ENCODE measurements at regions not wholly inside any gene's neighbourhood (a gene's known extent, or its start where the extent isn't known, plus 50 kb on each side); places are given as distances from the start of the nearest gene placed in this dataset.
"Not testable (repeated sequence)": the region's sequence is repeated elsewhere in the genome, so short reads cannot be mapped to it uniquely, and the experiment has no call there.

DNA sequence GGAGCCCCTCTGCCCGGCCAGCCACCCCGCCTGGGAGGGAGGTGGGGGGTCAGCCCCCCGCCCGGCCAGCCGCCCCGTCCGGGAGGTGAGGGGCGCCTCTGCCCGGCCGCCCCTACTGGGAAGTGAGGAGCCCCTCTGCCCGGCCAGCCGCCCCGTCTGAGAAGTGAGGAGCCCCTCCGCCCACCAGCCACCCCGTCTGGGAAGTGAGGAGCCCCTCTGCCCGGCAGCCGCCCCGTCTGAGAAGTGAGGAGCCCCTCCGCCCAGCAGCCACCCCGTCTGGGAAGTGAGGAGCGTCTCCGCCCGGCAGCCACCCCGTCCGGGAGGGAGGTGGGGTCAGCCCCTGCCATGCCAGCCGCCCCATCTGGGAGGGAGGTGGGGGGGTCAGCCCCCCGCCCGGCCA is 102.8 kb downstream of the ID4 start:
- not testable (repeated sequence) for H3K4me3 Mint-ChIP-seq; H3K27me3 Mint-ChIP-seq; H3K9me3 Mint-ChIP-seq; H3K27ac Mint-ChIP-seq; H3K4me1 Mint-ChIP-seq (ENCODE audit: low read depth); H3K36me3 Mint-ChIP-seq (ENCODE audit: low read depth)

GRCh38 chr6:19943042-19943441 is 105.9 kb downstream of the ID4 start:
- Mint-ChIP-seq H3K27ac (no peak overlapping the region), H3K4me1 (ENCODE audit: low read depth) (no peaks in the 10 kb centered on the region), H3K9me3 (no peaks in the 10 kb centered on the region), H3K36me3 (ENCODE audit: low read depth) (no peaks in the 10 kb centered on the region), H3K27me3 (no peaks in the 10 kb centered on the region), H3K4me3 (no peak overlapping the region)

GRCh38 chr6:19945843-19946358 is 108.7 kb downstream of the ID4 start:
- Mint-ChIP-seq H3K27me3 (no peaks in the 10 kb centered on the region), H3K4me3 (no peak overlapping the region), H3K9me3 (no peaks in the 10 kb centered on the region), H3K4me1 (ENCODE audit: low read depth) (no peaks in the 10 kb centered on the region), H3K36me3 (ENCODE audit: low read depth) (no peaks in the 10 kb centered on the region), H3K27ac (no peak overlapping the region)

DNA sequence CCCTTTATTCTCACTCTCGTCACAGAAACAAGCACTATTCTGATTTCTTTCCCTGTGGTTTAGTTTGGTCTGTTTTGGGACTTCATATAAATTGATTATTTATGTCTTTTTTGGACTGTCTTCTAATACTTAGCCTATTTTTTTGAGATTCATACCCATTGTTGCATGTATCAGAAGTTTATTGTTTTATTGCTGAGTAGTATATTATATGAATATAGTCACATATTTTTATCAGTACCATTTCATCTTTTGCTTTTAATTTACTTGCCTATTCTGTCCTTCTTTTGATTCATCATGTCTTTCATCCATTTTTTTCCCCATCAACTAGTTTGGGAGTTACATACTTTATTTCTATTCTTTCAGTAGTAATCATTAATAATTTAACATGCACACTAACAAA is 112.0 kb downstream of the ID4 start:
- no peaks in the 10 kb centered on the region for H3K27me3 Mint-ChIP-seq
- H3K27ac Mint-ChIP-seq, result no peak overlapping the region
- H3K36me3 Mint-ChIP-seq (ENCODE audit: low read depth), result no peaks in the 10 kb centered on the region
- no peak overlapping the region for H3K4me3 Mint-ChIP-seq
- H3K9me3 Mint-ChIP-seq, result peaks cover 6% of the 10 kb centered on the region
- no peaks in the 10 kb centered on the region for H3K4me1 Mint-ChIP-seq (ENCODE audit: low read depth)

- H3K36me3 Mint-ChIP-seq (ENCODE audit: low read depth), result no peaks in the 10 kb centered on the region
- H3K4me1 Mint-ChIP-seq (ENCODE audit: low read depth), result no peaks in the 10 kb centered on the region
- no peak overlapping the region for H3K27ac Mint-ChIP-seq
- H3K27me3 Mint-ChIP-seq, result peaks cover 7% of the 10 kb centered on the region
- H3K9me3 Mint-ChIP-seq, result peaks cover 2% of the 10 kb centered on the region
- H3K4me3 Mint-ChIP-seq, result no peak overlapping the region
Observed at GRCh38 chr6:19964115-19964514, 126.9 kb downstream of the ID4 start.

- no peak overlapping the region for H3K27ac Mint-ChIP-seq
- peaks cover 7% of the 10 kb centered on the region for H3K27me3 Mint-ChIP-seq
- no peak overlapping the region for H3K4me3 Mint-ChIP-seq
- no peaks in the 10 kb centered on the region for H3K4me1 Mint-ChIP-seq (ENCODE audit: low read depth)
- peaks cover 2% of the 10 kb centered on the region for H3K9me3 Mint-ChIP-seq
- H3K36me3 Mint-ChIP-seq (ENCODE audit: low read depth), result no peaks in the 10 kb centered on the region
Observed at GRCh38 chr6:19968201-19968600, 131.0 kb downstream of the ID4 start.

GRCh38 chr6:19972221-19972620 is 135.1 kb downstream of the ID4 start:
- no peaks in the 10 kb centered on the region for H3K4me1 Mint-ChIP-seq (ENCODE audit: low read depth)
- H3K27ac Mint-ChIP-seq, result no peak overlapping the region
- H3K9me3 Mint-ChIP-seq, result peaks cover 2% of the 10 kb centered on the region
- H3K4me3 Mint-ChIP-seq, result no peak overlapping the region
- H3K27me3 Mint-ChIP-seq, result no peaks in the 10 kb centered on the region
- no peaks in the 10 kb centered on the region for H3K36me3 Mint-ChIP-seq (ENCODE audit: low read depth)

DNA sequence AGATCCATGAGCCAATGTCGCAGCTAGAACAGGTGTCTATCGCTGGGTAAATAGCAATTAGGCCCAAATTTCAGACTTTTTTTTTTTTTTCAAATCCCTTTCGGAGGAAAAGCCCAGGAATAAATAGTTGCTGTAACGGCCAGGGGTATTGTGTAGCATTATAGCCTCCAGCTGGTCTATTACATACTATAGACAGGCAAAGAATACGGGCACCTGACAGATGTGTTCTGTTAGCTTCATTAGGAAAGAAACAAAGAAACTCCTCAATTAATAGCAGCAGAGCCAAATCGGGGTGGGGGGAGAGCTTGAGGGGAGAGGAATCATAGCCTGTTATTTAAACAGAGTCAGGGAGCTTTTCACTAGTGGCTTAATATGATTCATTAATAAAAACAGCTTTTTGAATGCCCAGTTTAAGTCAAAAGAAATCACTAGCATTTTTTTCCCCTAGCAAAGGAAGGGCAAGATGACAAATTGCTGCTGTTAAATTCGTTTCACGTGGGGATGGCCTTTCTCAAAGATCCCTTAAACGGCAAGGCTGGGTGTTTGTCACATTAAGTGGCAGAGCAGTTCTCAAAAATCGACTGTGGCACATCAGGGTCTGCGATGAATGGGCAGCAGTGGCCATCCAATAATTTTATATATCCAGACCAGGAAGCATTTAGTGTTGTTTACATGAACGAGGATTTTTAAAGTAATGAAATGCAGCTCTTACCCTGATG is 139.4 kb downstream of the ID4 start:
- H3K27ac Mint-ChIP-seq, result no peak overlapping the region
- H3K4me3 Mint-ChIP-seq, result no peak overlapping the region
- no peaks in the 10 kb centered on the region for H3K27me3 Mint-ChIP-seq
- no peaks in the 10 kb centered on the region for H3K9me3 Mint-ChIP-seq
- H3K4me1 Mint-ChIP-seq (ENCODE audit: low read depth), result no peaks in the 10 kb centered on the region
- H3K36me3 Mint-ChIP-seq (ENCODE audit: low read depth), result no peaks in the 10 kb centered on the region

DNA sequence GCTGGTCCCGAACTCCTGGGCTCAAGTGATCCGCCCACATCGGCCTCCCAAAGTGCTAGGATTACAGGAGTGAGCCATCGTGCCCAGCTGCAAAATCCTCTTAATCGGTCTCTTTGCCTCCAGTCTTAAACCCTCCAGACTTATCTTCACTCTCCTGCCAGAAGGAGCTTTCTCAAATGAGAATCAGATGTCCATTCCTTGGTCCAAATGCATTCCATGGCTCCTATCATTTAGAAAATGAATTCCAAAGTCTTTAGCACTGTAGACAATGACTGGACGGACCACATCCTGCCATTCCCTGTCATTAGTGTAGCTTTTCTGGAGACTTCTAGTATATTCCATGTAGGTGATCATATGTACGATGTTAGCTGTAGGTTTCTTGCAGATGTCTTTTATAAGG is 141.9 kb downstream of the ID4 start:
- no peaks in the 10 kb centered on the region for H3K36me3 Mint-ChIP-seq (ENCODE audit: low read depth)
- H3K4me1 Mint-ChIP-seq (ENCODE audit: low read depth), result no peaks in the 10 kb centered on the region
- H3K27ac Mint-ChIP-seq, result no peak overlapping the region
- no peak overlapping the region for H3K4me3 Mint-ChIP-seq
- no peaks in the 10 kb centered on the region for H3K9me3 Mint-ChIP-seq
- peaks cover 12% of the 10 kb centered on the region for H3K27me3 Mint-ChIP-seq

GRCh38 chr6:19979986-19980385 is 142.8 kb downstream of the ID4 start:
- Mint-ChIP-seq H3K4me1 (ENCODE audit: low read depth) (no peaks in the 10 kb centered on the region), H3K4me3 (no peak overlapping the region), H3K9me3 (no peaks in the 10 kb centered on the region), H3K27me3 (peaks cover 12% of the 10 kb centered on the region), H3K36me3 (ENCODE audit: low read depth) (no peaks in the 10 kb centered on the region), H3K27ac (no peak overlapping the region)

DNA sequence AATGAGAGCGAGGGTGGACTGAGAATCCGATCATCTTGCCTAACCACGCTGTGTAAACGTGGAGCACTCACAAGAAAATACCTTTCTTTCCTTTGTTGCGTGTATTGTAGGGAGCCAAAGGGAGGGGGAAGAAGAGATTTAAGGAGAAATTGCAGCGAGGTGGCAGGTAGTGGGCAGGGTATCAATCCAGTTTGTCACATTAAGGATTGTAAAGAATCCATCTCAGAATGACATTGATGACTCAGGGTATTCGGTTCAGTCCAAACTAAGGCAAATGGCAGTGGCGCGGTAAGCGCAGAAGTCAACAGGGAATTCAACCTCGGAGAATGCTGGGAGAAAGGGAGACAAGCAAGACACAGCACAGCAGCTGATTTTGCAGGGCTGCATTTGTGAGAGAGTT is 146.2 kb downstream of the ID4 start:
- H3K9me3 Mint-ChIP-seq, result no peaks in the 10 kb centered on the region

GRCh38 chr6:19986691-19987438 is 149.7 kb downstream of the ID4 start:
- H3K4me3 Mint-ChIP-seq, result no peak overlapping the region
- H3K27me3 Mint-ChIP-seq, result peaks cover 16% of the 10 kb centered on the region
- H3K4me1 Mint-ChIP-seq (ENCODE audit: low read depth), result no peaks in the 10 kb centered on the region
- H3K9me3 Mint-ChIP-seq, result no peaks in the 10 kb centered on the region
- no peak overlapping the region for H3K27ac Mint-ChIP-seq
- H3K36me3 Mint-ChIP-seq (ENCODE audit: low read depth), result no peaks in the 10 kb centered on the region

More for the DNA sequence above, 146.2 kb downstream of the ID4 start:
- Mint-ChIP-seq H3K36me3 (ENCODE audit: low read depth) (no peaks in the 10 kb centered on the region), H3K4me1 (ENCODE audit: low read depth) (no peaks in the 10 kb centered on the region), H3K27ac (no peak overlapping the region), H3K27me3 (peaks cover 16% of the 10 kb centered on the region), H3K4me3 (no peak overlapping the region)

- Mint-ChIP-seq H3K36me3 (ENCODE audit: low read depth) (no peaks in the 10 kb centered on the region), H3K9me3 (no peaks in the 10 kb centered on the region), H3K4me1 (ENCODE audit: low read depth) (no peaks in the 10 kb centered on the region), H3K27me3 (peaks cover 7% of the 10 kb centered on the region), H3K4me3 (no peak overlapping the region), H3K27ac (no peak overlapping the region)
Observed at GRCh38 chr6:19988555-19988954, 151.4 kb downstream of the ID4 start.

- Mint-ChIP-seq H3K36me3 (ENCODE audit: low read depth) (no peaks in the 10 kb centered on the region), H3K27me3 (peaks cover 21% of the 10 kb centered on the region), H3K9me3 (no peaks in the 10 kb centered on the region), H3K4me3 (no peak overlapping the region), H3K4me1 (ENCODE audit: low read depth) (no peaks in the 10 kb centered on the region), H3K27ac (no peak overlapping the region)
Observed at GRCh38 chr6:19991176-19991575, 154.0 kb downstream of the ID4 start.

DNA sequence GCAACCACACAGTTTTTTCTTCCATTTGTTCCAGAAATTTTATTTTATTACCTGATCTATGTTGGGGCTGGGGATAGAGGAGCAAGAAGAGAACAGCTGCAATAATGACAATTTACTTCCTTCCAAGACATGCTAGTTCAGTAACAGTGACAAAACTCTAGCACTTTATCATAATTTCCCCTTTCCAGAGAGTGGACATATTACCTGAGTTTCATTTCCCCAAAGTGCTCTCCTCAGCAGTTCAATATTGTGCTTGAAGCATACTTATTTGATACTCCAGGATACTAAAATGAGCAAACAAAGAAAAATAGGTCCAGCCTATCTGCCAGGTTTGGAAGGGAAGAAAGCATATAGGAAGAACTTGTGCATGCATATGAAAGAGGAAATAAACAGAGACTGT is 157.7 kb downstream of the ID4 start:
- Mint-ChIP-seq H3K36me3 (ENCODE audit: low read depth) (no peaks in the 10 kb centered on the region), H3K4me1 (ENCODE audit: low read depth) (no peaks in the 10 kb centered on the region), H3K27me3 (peaks cover 20% of the 10 kb centered on the region), H3K27ac (no peak overlapping the region), H3K4me3 (no peak overlapping the region), H3K9me3 (peaks cover 8% of the 10 kb centered on the region)
